SK-N-SH treated with all-trans-retinoic acid at 6 μM for 48 hours (cell line): ENCODE measurements at regions not wholly inside any gene's neighbourhood (a gene's known extent, or its start where the extent isn't known, plus 50 kb on each side); places are given as distances from the start of the nearest gene placed in this dataset.

Experiments used
- ATAC-seq: fragments of 200-7000 bp; cut with Tn5 transposase; 3 replicates; pipeline ENCODE4 v1.9.1; 2020; ENCODE audit warnings: mild to moderate bottlenecking, moderate library complexity
- ARNTL ChIP-seq: fragments of 450-650 bp; formaldehyde crosslinking; IDR thresholded peaks from 2 replicates; pipeline ENCODE4 v1.5.0; 2020; ENCODE audit warnings: low read depth, mild to moderate bottlenecking, moderate library complexity, borderline replicate concordance
- CSDC2 ChIP-seq: fragments of 250-450 bp; sonication (Bioruptor Pico); IDR thresholded peaks from 2 replicates; pipeline ENCODE4 v1.5.0; 2020; ENCODE audit warnings: mild to moderate bottlenecking, moderate library complexity
- ESRRG ChIP-seq: fragments of 250-450 bp; sonication (Bioruptor Pico); IDR thresholded peaks from 2 replicates; pipeline ENCODE4 v1.6.1; 2021; ENCODE audit warnings: mild to moderate bottlenecking
- OSR1 ChIP-seq: fragments of 250-450 bp; sonication (Bioruptor Pico); IDR thresholded peaks from 2 replicates; pipeline ENCODE4 v1.8.0; 2022; ENCODE audit warnings: moderate library complexity, mild to moderate bottlenecking, inconsistent platforms
- PATZ1 ChIP-seq: fragments of 250-450 bp; sonication (Bioruptor Pico); IDR thresholded peaks from 2 replicates; pipeline ENCODE4 v1.8.0; 2020; ENCODE audit warnings: mild to moderate bottlenecking, moderate library complexity, borderline replicate concordance
- POU6F1 ChIP-seq: fragments of 250-450 bp; sonication (Bioruptor Pico); IDR thresholded peaks from 2 replicates; pipeline ENCODE4 v1.8.0; 2021; ENCODE audit warnings: low read depth, mild to moderate bottlenecking, moderate library complexity, borderline replicate concordance
- RARB ChIP-seq: fragments of 250-450 bp; sonication (Bioruptor Pico); IDR thresholded peaks from 2 replicates; pipeline ENCODE4 v1.8.0; 2021; ENCODE audit warnings: mild to moderate bottlenecking, moderate library complexity
- SNAI2 ChIP-seq: fragments of 250-450 bp; sonication (Bioruptor Pico); IDR thresholded peaks from 2 replicates; pipeline ENCODE4 v1.5.0; 2020; ENCODE audit warnings: mild to moderate bottlenecking, moderate library complexity
- TOX ChIP-seq: fragments of 250-450 bp; sonication (Bioruptor Pico); IDR thresholded peaks from 2 replicates; pipeline ENCODE4 v1.8.0; 2021; ENCODE audit warnings: mild to moderate bottlenecking, moderate library complexity, borderline replicate concordance
- TSHZ2 ChIP-seq: fragments of 250-450 bp; sonication (Bioruptor Pico); IDR thresholded peaks from 2 replicates; pipeline ENCODE4 v1.5.0; 2020; ENCODE audit warnings: mild to moderate bottlenecking, moderate library complexity
- ZC3H10 ChIP-seq: fragments of 250-450 bp; sonication (Bioruptor Pico); IDR thresholded peaks from 2 replicates; pipeline ENCODE4 v1.5.1; 2021; ENCODE audit warnings: mild to moderate bottlenecking, moderate library complexity
- ZNF565 ChIP-seq: fragments of 450-650 bp; formaldehyde crosslinking; conservative IDR thresholded peaks from 2 replicates; pipeline ENCODE4 v1.5.0; 2020; ENCODE audit warnings: low read depth, mild to moderate bottlenecking, moderate library complexity
- TF ChIP-seq, protein P1 (sequence below): fragments of 250-450 bp; sonication (Bioruptor Pico); IDR thresholded peaks from 2 replicates; pipeline ENCODE4 v1.5.1; 2020; ENCODE audit warnings: low read depth, mild to moderate bottlenecking, moderate library complexity
- TF ChIP-seq, protein P2 (sequence below): fragments of 250-450 bp; sonication (Bioruptor Pico); IDR thresholded peaks from 2 replicates; pipeline ENCODE4 v1.5.1; 2021; ENCODE audit warnings: mild to moderate bottlenecking, moderate library complexity

GRCh38 chrX:40440866-40441265 lies 139.9 kb upstream of the ATP6AP2 start (continued):
- TF ChIP-seq, protein P1, sequence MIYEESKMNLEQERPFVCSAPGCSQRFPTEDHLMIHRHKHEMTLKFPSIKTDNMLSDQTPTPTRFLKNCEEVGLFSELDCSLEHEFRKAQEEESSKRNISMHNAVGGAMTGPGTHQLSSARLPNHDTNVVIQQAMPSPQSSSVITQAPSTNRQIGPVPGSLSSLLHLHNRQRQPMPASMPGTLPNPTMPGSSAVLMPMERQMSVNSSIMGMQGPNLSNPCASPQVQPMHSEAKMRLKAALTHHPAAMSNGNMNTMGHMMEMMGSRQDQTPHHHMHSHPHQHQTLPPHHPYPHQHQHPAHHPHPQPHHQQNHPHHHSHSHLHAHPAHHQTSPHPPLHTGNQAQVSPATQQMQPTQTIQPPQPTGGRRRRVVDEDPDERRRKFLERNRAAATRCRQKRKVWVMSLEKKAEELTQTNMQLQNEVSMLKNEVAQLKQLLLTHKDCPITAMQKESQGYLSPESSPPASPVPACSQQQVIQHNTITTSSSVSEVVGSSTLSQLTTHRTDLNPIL = no peak

DNA sequence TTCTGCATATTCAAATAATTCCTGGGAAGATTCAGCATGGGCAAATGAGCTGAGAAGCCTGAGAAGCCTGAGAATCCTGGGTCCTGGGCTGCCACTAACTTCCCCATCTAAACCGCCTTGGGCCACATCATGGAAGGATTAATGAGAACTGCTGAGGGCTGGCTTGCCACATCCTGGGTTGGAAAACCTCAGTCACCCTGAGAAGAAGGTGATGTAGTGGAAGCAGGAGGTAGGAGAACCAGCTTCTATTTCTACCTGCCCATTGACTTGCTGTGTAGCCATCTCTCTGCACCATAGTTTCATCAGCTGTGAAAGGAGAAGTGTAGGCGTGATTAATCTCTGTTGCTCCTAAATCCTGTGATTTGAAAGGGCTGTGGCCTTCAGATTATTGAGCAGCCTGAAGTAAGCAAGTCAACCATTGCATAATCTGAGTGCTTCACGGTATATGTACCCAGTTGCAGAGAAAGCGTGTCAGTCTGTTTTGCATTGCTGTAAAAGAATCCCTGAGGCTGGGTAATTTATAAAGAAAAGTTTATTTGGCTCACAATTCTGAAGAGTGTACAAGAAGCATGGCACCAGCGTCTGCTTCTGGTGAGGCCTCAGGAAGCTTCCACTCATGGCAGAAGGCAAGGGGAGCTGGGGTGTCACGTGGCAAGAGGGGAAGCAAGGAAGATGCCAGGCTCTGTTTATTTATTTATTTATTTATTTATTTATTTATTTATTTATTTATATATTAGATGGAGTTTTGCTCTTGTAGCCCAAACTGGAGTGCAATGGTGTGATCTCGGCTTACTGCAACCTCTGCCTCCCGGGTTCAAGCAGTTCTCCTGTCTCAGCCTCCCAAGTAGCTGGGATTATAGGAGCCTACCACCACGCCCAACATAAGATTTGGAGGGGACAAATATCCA lies 140.9 kb upstream of the ATP6AP2 start:
- TF ChIP-seq, protein P1 = no peak
- TF ChIP-seq CSDC2 (CRISPR knock-in tag) (no peak), RARB (CRISPR knock-in tag) (no peak), TOX (CRISPR knock-in tag) (no peak)
- TF ChIP-seq, protein P2, sequence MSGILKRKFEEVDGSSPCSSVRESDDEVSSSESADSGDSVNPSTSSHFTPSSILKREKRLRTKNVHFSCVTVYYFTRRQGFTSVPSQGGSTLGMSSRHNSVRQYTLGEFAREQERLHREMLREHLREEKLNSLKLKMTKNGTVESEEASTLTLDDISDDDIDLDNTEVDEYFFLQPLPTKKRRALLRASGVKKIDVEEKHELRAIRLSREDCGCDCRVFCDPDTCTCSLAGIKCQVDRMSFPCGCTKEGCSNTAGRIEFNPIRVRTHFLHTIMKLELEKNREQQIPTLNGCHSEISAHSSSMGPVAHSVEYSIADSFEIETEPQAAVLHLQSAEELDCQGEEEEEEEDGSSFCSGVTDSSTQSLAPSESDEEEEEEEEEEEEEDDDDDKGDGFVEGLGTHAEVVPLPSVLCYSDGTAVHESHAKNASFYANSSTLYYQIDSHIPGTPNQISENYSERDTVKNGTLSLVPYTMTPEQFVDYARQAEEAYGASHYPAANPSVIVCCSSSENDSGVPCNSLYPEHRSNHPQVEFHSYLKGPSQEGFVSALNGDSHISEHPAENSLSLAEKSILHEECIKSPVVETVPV (CRISPR knock-in tag) = no peak
- no peak for ATAC-seq

DNA sequence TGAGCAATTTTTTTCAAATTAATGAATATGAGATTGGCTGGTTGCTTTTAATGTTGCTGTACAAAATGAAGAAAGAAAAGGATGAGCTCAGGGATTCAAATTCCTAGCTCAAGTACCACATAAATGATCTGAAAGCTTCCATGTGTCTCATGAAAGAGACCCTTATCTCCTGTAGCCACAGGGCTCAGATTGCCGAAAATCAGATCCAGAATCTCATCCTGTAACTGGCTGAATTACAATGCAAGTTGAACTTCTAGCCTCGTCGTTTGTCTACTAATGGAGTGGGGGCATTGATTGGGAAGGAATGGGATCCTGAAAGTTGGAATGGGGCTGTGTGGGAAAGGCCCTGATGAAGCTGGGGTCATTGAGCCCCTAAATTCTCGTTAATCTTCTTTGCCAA lies 143.4 kb upstream of the ATP6AP2 start:
- ATAC-seq = no peak
- TF ChIP-seq TSHZ2 (CRISPR knock-in tag) (no peak), ESRRG (CRISPR knock-in tag) (no peak), ARNTL (CRISPR knock-in tag) (no peak), TOX (CRISPR knock-in tag) (no peak), ZC3H10 (no peak), ZNF565 (CRISPR knock-in tag) (no peak), POU6F1 (CRISPR knock-in tag) (no peak), OSR1 (CRISPR knock-in tag) (no peak), SNAI2 (CRISPR knock-in tag) (no peak), CSDC2 (CRISPR knock-in tag) (no peak), PATZ1 (CRISPR knock-in tag) (no peak)
- TF ChIP-seq, protein P2 (CRISPR knock-in tag) = no peak
- TF ChIP-seq, protein P1 = no peak
- TF ChIP-seq, all 23 proteins: peak for 0
